B cell (primary cell): ENCODE measurements at regions not wholly inside any gene's neighbourhood (a gene's known extent, or its start where the extent isn't known, plus 50 kb on each side); places are given as distances from the start of the nearest gene placed in this dataset.

Experiments used
- ATAC-seq: fragments of 200-7000 bp; cut with Tn5 transposase; one replicate; pipeline ENCODE4 v1.10.0; 2021; ENCODE audit warnings: low read depth, mild to moderate bottlenecking, moderate number of reproducible peaks, moderate library complexity
- CTCF ChIA-PET: fragments of 350-600 bp; sonication (Branson Sonifier 250); formaldehyde crosslinking; loops from one replicate; lab custom pipeline; 2021; ENCODE audit warnings: antibody characterized with exemption, inconsistent platforms; lab: Charles Lee
- POLR2A ChIA-PET: fragments of 350-600 bp; sonication (Branson Sonifier 250); formaldehyde crosslinking; loops from one replicate; lab custom pipeline; 2021; ENCODE audit warnings: antibody characterized with exemption; lab: Charles Lee
- DNase-seq: peaks from one replicate; pipeline ENCODE4 v3.0.0; 2013
- H2AFZ ChIP-seq: 2 replicates; pipeline ENCODE4 v1.6.1; 2012; ENCODE audit warnings: mild to moderate bottlenecking, low read depth, low read length; ENCODE audit not compliant: insufficient read depth, poor library complexity, severe bottlenecking
- H3K27ac ChIP-seq, 2 donors: 1 replicate in 1 of 2; 2 replicates in 1 of 2; pipeline ENCODE4 v1.5.1; 2012 to 2013; ENCODE audit warnings: low read length in 2 of 2, mild to moderate bottlenecking in 2 of 2, moderate library complexity in 1 of 2
- H3K27me3 ChIP-seq, 4 experiments: fragments of 200-600 bp in 1 of 4; sonication (generic) in 1 of 4; replicated peaks in 1 of 4; 1 replicate in 2 of 4; 2 replicates in 2 of 4; pipeline versions ENCODE4 v1.6.1 to v1.7.0; 2013 to 2016; ENCODE audit warnings: low read length in 3 of 4, mild to moderate bottlenecking in 2 of 4, mixed read lengths in 1 of 4, moderate library complexity in 1 of 4; ENCODE audit not compliant: insufficient read depth in 4 of 4, control insufficient read depth in 3 of 4; ENCODE audit errors: control extremely low read depth in 1 of 4
- H3K36me3 ChIP-seq, 2 experiments: replicated peaks in 1 of 2; 1 replicate in 1 of 2; 2 replicates in 1 of 2; pipeline versions ENCODE4 v1.6.1 to v1.7.1; 2013; ENCODE audit warnings: low read length in 1 of 2; ENCODE audit not compliant: insufficient read depth in 2 of 2, control insufficient read depth in 1 of 2; ENCODE audit errors: control extremely low read depth in 1 of 2, extremely low read depth in 1 of 2
- H3K4me1 ChIP-seq, 2 donors: fragments of 200-600 bp in 1 of 2; sonication (generic) in 1 of 2; 1 replicate in 1 of 2; 2 replicates in 1 of 2; pipeline versions ENCODE4 v1.5.1 to v1.6.1; 2013 to 2017; ENCODE audit warnings: low read length in 2 of 2; ENCODE audit not compliant: control insufficient read depth in 2 of 2, insufficient read depth in 2 of 2
- H3K4me2 ChIP-seq: replicated peaks from 2 replicates; pipeline ENCODE3; 2012; ENCODE audit warnings: mild to moderate bottlenecking, low read depth, low read length; ENCODE audit not compliant: poor library complexity, severe bottlenecking
- H3K4me3 ChIP-seq, 5 experiments: fragments of 200-600 bp in 1 of 5; sonication (generic) in 1 of 5; 1 replicate in 3 of 5; 2 replicates in 2 of 5; pipeline versions ENCODE4 v1.5.1 to v1.7.0; 2011 to 2016; ENCODE audit warnings: low read length in 4 of 5, mild to moderate bottlenecking in 4 of 5, low read depth in 2 of 5, control low read depth in 1 of 5, moderate library complexity in 1 of 5; ENCODE audit not compliant: insufficient read depth in 1 of 5; ENCODE audit errors: control extremely low read depth in 1 of 5, extremely low read depth in 1 of 5
- H3K79me2 ChIP-seq: fragments of 200-600 bp; sonication (generic); one replicate; pipeline ENCODE4 v1.6.0; 2016; ENCODE audit warnings: low read length; ENCODE audit not compliant: control insufficient read depth, insufficient read depth
- H3K9ac ChIP-seq: fragments of 200-600 bp; sonication (generic); 2 replicates; pipeline ENCODE4 v1.6.1; 2017; ENCODE audit warnings: mild to moderate bottlenecking, low read length, moderate library complexity
- H3K9me3 ChIP-seq, 3 donors: one replicate each; pipeline versions ENCODE4 v1.6.1 to v1.7.1; 2013; ENCODE audit warnings: low read length in 2 of 3; ENCODE audit not compliant: control insufficient read depth in 2 of 3, insufficient read depth in 1 of 3; ENCODE audit errors: control extremely low read depth in 1 of 3
- H4K20me1 ChIP-seq: 2 replicates; pipeline ENCODE4 v1.6.0; 2012; ENCODE audit warnings: mild to moderate bottlenecking, low read length; ENCODE audit not compliant: insufficient read depth, control insufficient read depth, poor library complexity, severe bottlenecking
- H3K27ac Mint-ChIP-seq: one replicate; pipeline ENCODE4 v1.8.0; 2021; ENCODE audit warnings: mixed read lengths
- H3K27me3 Mint-ChIP-seq: one replicate; pipeline ENCODE4 v1.8.0; 2021; ENCODE audit warnings: mixed read lengths
- H3K4me1 Mint-ChIP-seq: one replicate; pipeline ENCODE4 v1.8.0; 2021; ENCODE audit warnings: mixed read lengths
- H3K4me3 Mint-ChIP-seq: one replicate; pipeline ENCODE4 v1.8.0; 2021; ENCODE audit warnings: mixed read lengths
- H3K9me3 Mint-ChIP-seq: one replicate; pipeline ENCODE4 v1.8.0; 2022; ENCODE audit warnings: mixed read lengths; ENCODE audit not compliant: insufficient read depth
- EZH2 ChIP-seq: IDR thresholded peaks from 2 replicates; pipeline ENCODE4 v1.6.1; 2012; ENCODE audit warnings: borderline replicate concordance, low read depth, mild to moderate bottlenecking, moderate library complexity, low read length; ENCODE audit not compliant: insufficient read depth, poor library complexity, severe bottlenecking
- WGBS: methylation state at CpG from one replicate; pipeline ENCODE4 v1.1.5; 2013; ENCODE audit warnings: missing lambda C conversion rate; ENCODE audit not compliant: insufficient coverage; 5-methylcytosine and 5-hydroxymethylcytosine counted together
- intact Hi-C: fragments of 100-400 bp; cut with micrococcal nuclease; formaldehyde crosslinking; loops from one replicate; pipeline ENCODE4 v1.10.0; 2022
- TF ChIP-seq, protein P1 (sequence below): fragments of 200-600 bp; IDR thresholded peaks from one replicate; pipeline ENCODE4 v1.8.0; 2022; ENCODE audit warnings: antibody characterized with exemption, mild to moderate bottlenecking

- no peaks in the 10 kb centered on the region for H3K4me1 ChIP-seq
- H3K4me3 Mint-ChIP-seq = no peak overlapping the region
- no peak for ATAC-seq
- ChIA-PET CTCF (no interaction called here), POLR2A (no interaction called here)
- H3K4me3 ChIP-seq = no peak overlapping the region
- no peak overlapping the region for H3K27ac Mint-ChIP-seq
- H3K27me3 Mint-ChIP-seq = no peaks in the 10 kb centered on the region
- WGBS = no CpG with 5 or more reads among the region's 2 CpGs
- no peak overlapping the region for H3K27ac ChIP-seq
- H2AFZ ChIP-seq = no peak overlapping the region
- no peaks in the 10 kb centered on the region for H3K79me2 ChIP-seq
- no peak for DNase-seq
- intact Hi-C loops = no loop called here
- H3K9me3 ChIP-seq = no peaks in the 10 kb centered on the region
- no peaks in the 10 kb centered on the region for H3K27me3 ChIP-seq
- no peak overlapping the region for H3K4me2 ChIP-seq
- no peaks in the 10 kb centered on the region for H4K20me1 ChIP-seq
- H3K9ac ChIP-seq = no peak overlapping the region
- H3K9me3 Mint-ChIP-seq = no peaks in the 10 kb centered on the region
- no peak for TF ChIP-seq EZH2
- TF ChIP-seq, protein P1, sequence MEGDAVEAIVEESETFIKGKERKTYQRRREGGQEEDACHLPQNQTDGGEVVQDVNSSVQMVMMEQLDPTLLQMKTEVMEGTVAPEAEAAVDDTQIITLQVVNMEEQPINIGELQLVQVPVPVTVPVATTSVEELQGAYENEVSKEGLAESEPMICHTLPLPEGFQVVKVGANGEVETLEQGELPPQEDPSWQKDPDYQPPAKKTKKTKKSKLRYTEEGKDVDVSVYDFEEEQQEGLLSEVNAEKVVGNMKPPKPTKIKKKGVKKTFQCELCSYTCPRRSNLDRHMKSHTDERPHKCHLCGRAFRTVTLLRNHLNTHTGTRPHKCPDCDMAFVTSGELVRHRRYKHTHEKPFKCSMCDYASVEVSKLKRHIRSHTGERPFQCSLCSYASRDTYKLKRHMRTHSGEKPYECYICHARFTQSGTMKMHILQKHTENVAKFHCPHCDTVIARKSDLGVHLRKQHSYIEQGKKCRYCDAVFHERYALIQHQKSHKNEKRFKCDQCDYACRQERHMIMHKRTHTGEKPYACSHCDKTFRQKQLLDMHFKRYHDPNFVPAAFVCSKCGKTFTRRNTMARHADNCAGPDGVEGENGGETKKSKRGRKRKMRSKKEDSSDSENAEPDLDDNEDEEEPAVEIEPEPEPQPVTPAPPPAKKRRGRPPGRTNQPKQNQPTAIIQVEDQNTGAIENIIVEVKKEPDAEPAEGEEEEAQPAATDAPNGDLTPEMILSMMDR = no peak
- H3K36me3 ChIP-seq = no peaks in the 10 kb centered on the region
- H3K4me1 Mint-ChIP-seq = peaks cover 3% of the 10 kb centered on the region
These were observed 235.5 kb upstream of the MID1 start for GRCh38 chrX:10855845-10856244.

GRCh38 chrX:10856797-10857196 is 236.4 kb upstream of the MID1 start:
- no peak overlapping the region for H3K4me2 ChIP-seq
- no peaks in the 10 kb centered on the region for H3K79me2 ChIP-seq
- CTCF ChIA-PET = no interaction called here
- H3K9me3 ChIP-seq = no peaks in the 10 kb centered on the region
- intact Hi-C loops = no loop called here
- H3K9ac ChIP-seq = no peak overlapping the region
- H3K36me3 ChIP-seq = no peaks in the 10 kb centered on the region
- no peak overlapping the region for H3K27ac ChIP-seq
- TF ChIP-seq, protein P1 = no peak
- TF ChIP-seq EZH2 = no peak
- H4K20me1 ChIP-seq = no peaks in the 10 kb centered on the region
- Mint-ChIP-seq H3K4me1 (peaks cover 3% of the 10 kb centered on the region), H3K27me3 (no peaks in the 10 kb centered on the region), H3K9me3 (no peaks in the 10 kb centered on the region), H3K27ac (no peak overlapping the region), H3K4me3 (no peak overlapping the region)
- no peak overlapping the region for H3K4me3 ChIP-seq
- whole genome bisulfite sequencing = 80% methylated on average over 1 of the region's 7 CpGs
- no peaks in the 10 kb centered on the region for H3K27me3 ChIP-seq
- DNase-seq (no peak), ATAC-seq (no peak)
- no peaks in the 10 kb centered on the region for H3K4me1 ChIP-seq
- POLR2A ChIA-PET = no interaction called here
- no peak overlapping the region for H2AFZ ChIP-seq
